Gastroesophageal sphincter (tissue), 3 donors: ENCODE measurements at regions not wholly inside any gene's neighbourhood (a gene's known extent, or its start where the extent isn't known, plus 50 kb on each side); places are given as distances from the start of the nearest gene placed in this dataset.
"Not testable (repeated sequence)": the region's sequence is repeated elsewhere in the genome, so short reads cannot be mapped to it uniquely, and the experiment has no call there.

Experiments used
- CTCF ChIP-seq, 4 experiments: fragments of 200-600 bp in 2 of 4; fragments of 450-650 bp in 2 of 4; sonication (generic) in 1 of 4; IDR thresholded peaks; one replicate each; pipeline ENCODE4 v1.5.1; 2017 to 2019; ENCODE audit warnings: antibody characterized with exemption in 4 of 4, mild to moderate bottlenecking in 2 of 4, moderate library complexity in 2 of 4
- EP300 ChIP-seq: sonication (generic); formaldehyde crosslinking; IDR thresholded peaks from one replicate; pipeline ENCODE4 v1.6.1; 2017; ENCODE audit warnings: antibody characterized with exemption, mild to moderate bottlenecking

- TF ChIP-seq CTCF (IDR thresholded peaks at IDR 0.05); EP300: not testable (repeated sequence)
These were observed 90.6 kb upstream of the CD44 start for GRCh38 chr11:35048346-35048745.
